B cell (primary cell): ENCODE measurements at regions not wholly inside any gene's neighbourhood (a gene's known extent, or its start where the extent isn't known, plus 50 kb on each side); places are given as distances from the start of the nearest gene placed in this dataset.

Experiments used
- ATAC-seq: fragments of 200-7000 bp; cut with Tn5 transposase; one replicate; pipeline ENCODE4 v1.10.0; 2021; ENCODE audit warnings: low read depth, mild to moderate bottlenecking, moderate number of reproducible peaks, moderate library complexity
- CTCF ChIA-PET: fragments of 350-600 bp; sonication (Branson Sonifier 250); formaldehyde crosslinking; loops from one replicate; lab custom pipeline; 2021; ENCODE audit warnings: antibody characterized with exemption, inconsistent platforms; lab: Charles Lee
- POLR2A ChIA-PET: fragments of 350-600 bp; sonication (Branson Sonifier 250); formaldehyde crosslinking; loops from one replicate; lab custom pipeline; 2021; ENCODE audit warnings: antibody characterized with exemption; lab: Charles Lee
- DNase-seq: peaks from one replicate; pipeline ENCODE4 v3.0.0; 2013
- H2AFZ ChIP-seq: 2 replicates; pipeline ENCODE4 v1.6.1; 2012; ENCODE audit warnings: mild to moderate bottlenecking, low read depth, low read length; ENCODE audit not compliant: insufficient read depth, poor library complexity, severe bottlenecking
- H3K27ac ChIP-seq, 2 donors: 1 replicate in 1 of 2; 2 replicates in 1 of 2; pipeline ENCODE4 v1.5.1; 2012 to 2013; ENCODE audit warnings: low read length in 2 of 2, mild to moderate bottlenecking in 2 of 2, moderate library complexity in 1 of 2
- H3K27me3 ChIP-seq, 4 experiments: fragments of 200-600 bp in 1 of 4; sonication (generic) in 1 of 4; replicated peaks in 1 of 4; 1 replicate in 2 of 4; 2 replicates in 2 of 4; pipeline versions ENCODE4 v1.6.1 to v1.7.0; 2013 to 2016; ENCODE audit warnings: low read length in 3 of 4, mild to moderate bottlenecking in 2 of 4, mixed read lengths in 1 of 4, moderate library complexity in 1 of 4; ENCODE audit not compliant: insufficient read depth in 4 of 4, control insufficient read depth in 3 of 4; ENCODE audit errors: control extremely low read depth in 1 of 4
- H3K36me3 ChIP-seq, 2 experiments: replicated peaks in 1 of 2; 1 replicate in 1 of 2; 2 replicates in 1 of 2; pipeline versions ENCODE4 v1.6.1 to v1.7.1; 2013; ENCODE audit warnings: low read length in 1 of 2; ENCODE audit not compliant: insufficient read depth in 2 of 2, control insufficient read depth in 1 of 2; ENCODE audit errors: control extremely low read depth in 1 of 2, extremely low read depth in 1 of 2
- H3K4me1 ChIP-seq, 2 donors: fragments of 200-600 bp in 1 of 2; sonication (generic) in 1 of 2; 1 replicate in 1 of 2; 2 replicates in 1 of 2; pipeline versions ENCODE4 v1.5.1 to v1.6.1; 2013 to 2017; ENCODE audit warnings: low read length in 2 of 2; ENCODE audit not compliant: control insufficient read depth in 2 of 2, insufficient read depth in 2 of 2
- H3K4me2 ChIP-seq: replicated peaks from 2 replicates; pipeline ENCODE3; 2012; ENCODE audit warnings: mild to moderate bottlenecking, low read depth, low read length; ENCODE audit not compliant: poor library complexity, severe bottlenecking
- H3K4me3 ChIP-seq, 5 experiments: fragments of 200-600 bp in 1 of 5; sonication (generic) in 1 of 5; 1 replicate in 3 of 5; 2 replicates in 2 of 5; pipeline versions ENCODE4 v1.5.1 to v1.7.0; 2011 to 2016; ENCODE audit warnings: low read length in 4 of 5, mild to moderate bottlenecking in 4 of 5, low read depth in 2 of 5, control low read depth in 1 of 5, moderate library complexity in 1 of 5; ENCODE audit not compliant: insufficient read depth in 1 of 5; ENCODE audit errors: control extremely low read depth in 1 of 5, extremely low read depth in 1 of 5
- H3K79me2 ChIP-seq: fragments of 200-600 bp; sonication (generic); one replicate; pipeline ENCODE4 v1.6.0; 2016; ENCODE audit warnings: low read length; ENCODE audit not compliant: control insufficient read depth, insufficient read depth
- H3K9ac ChIP-seq: fragments of 200-600 bp; sonication (generic); 2 replicates; pipeline ENCODE4 v1.6.1; 2017; ENCODE audit warnings: mild to moderate bottlenecking, low read length, moderate library complexity
- H3K9me3 ChIP-seq, 3 donors: one replicate each; pipeline versions ENCODE4 v1.6.1 to v1.7.1; 2013; ENCODE audit warnings: low read length in 2 of 3; ENCODE audit not compliant: control insufficient read depth in 2 of 3, insufficient read depth in 1 of 3; ENCODE audit errors: control extremely low read depth in 1 of 3
- H4K20me1 ChIP-seq: 2 replicates; pipeline ENCODE4 v1.6.0; 2012; ENCODE audit warnings: mild to moderate bottlenecking, low read length; ENCODE audit not compliant: insufficient read depth, control insufficient read depth, poor library complexity, severe bottlenecking
- H3K27ac Mint-ChIP-seq: one replicate; pipeline ENCODE4 v1.8.0; 2021; ENCODE audit warnings: mixed read lengths
- H3K27me3 Mint-ChIP-seq: one replicate; pipeline ENCODE4 v1.8.0; 2021; ENCODE audit warnings: mixed read lengths
- H3K4me1 Mint-ChIP-seq: one replicate; pipeline ENCODE4 v1.8.0; 2021; ENCODE audit warnings: mixed read lengths
- H3K4me3 Mint-ChIP-seq: one replicate; pipeline ENCODE4 v1.8.0; 2021; ENCODE audit warnings: mixed read lengths
- H3K9me3 Mint-ChIP-seq: one replicate; pipeline ENCODE4 v1.8.0; 2022; ENCODE audit warnings: mixed read lengths; ENCODE audit not compliant: insufficient read depth
- EZH2 ChIP-seq: IDR thresholded peaks from 2 replicates; pipeline ENCODE4 v1.6.1; 2012; ENCODE audit warnings: borderline replicate concordance, low read depth, mild to moderate bottlenecking, moderate library complexity, low read length; ENCODE audit not compliant: insufficient read depth, poor library complexity, severe bottlenecking
- WGBS: methylation state at CpG from one replicate; pipeline ENCODE4 v1.1.5; 2013; ENCODE audit warnings: missing lambda C conversion rate; ENCODE audit not compliant: insufficient coverage; 5-methylcytosine and 5-hydroxymethylcytosine counted together
- intact Hi-C: fragments of 100-400 bp; cut with micrococcal nuclease; formaldehyde crosslinking; loops from one replicate; pipeline ENCODE4 v1.10.0; 2022
- TF ChIP-seq, protein P1 (sequence below): fragments of 200-600 bp; IDR thresholded peaks from one replicate; pipeline ENCODE4 v1.8.0; 2022; ENCODE audit warnings: antibody characterized with exemption, mild to moderate bottlenecking

- Histone ChIP-seq H3K9ac (no peak overlapping the region), H3K4me1 (no peaks in the 10 kb centered on the region), H3K9me3 (peaks cover 0 to 3% (median 0%) of the 10 kb centered on the region in 3 donors), H3K4me2 (no peak overlapping the region), H4K20me1 (no peaks in the 10 kb centered on the region), H3K27ac (no peak overlapping the region), H3K4me3 (no peak overlapping the region), H2AFZ (no peak overlapping the region), H3K79me2 (no peaks in the 10 kb centered on the region), H3K36me3 (no peaks in the 10 kb centered on the region), H3K27me3 (peaks cover 0 to 3% (median 0%) of the 10 kb centered on the region in 4 experiments)
- no peaks in the 10 kb centered on the region for H3K4me1 Mint-ChIP-seq
- ATAC-seq: no peak
- peaks cover 5% of the 10 kb centered on the region for H3K9me3 Mint-ChIP-seq
- POLR2A ChIA-PET: interaction anchor here (0.6 kb wide), 1 partner anchor 12 kb away, joined by 3 read pairs; no protein-coding TSS in a partner anchor
- H3K4me3 Mint-ChIP-seq: no peak overlapping the region
- TF ChIP-seq, protein P1, sequence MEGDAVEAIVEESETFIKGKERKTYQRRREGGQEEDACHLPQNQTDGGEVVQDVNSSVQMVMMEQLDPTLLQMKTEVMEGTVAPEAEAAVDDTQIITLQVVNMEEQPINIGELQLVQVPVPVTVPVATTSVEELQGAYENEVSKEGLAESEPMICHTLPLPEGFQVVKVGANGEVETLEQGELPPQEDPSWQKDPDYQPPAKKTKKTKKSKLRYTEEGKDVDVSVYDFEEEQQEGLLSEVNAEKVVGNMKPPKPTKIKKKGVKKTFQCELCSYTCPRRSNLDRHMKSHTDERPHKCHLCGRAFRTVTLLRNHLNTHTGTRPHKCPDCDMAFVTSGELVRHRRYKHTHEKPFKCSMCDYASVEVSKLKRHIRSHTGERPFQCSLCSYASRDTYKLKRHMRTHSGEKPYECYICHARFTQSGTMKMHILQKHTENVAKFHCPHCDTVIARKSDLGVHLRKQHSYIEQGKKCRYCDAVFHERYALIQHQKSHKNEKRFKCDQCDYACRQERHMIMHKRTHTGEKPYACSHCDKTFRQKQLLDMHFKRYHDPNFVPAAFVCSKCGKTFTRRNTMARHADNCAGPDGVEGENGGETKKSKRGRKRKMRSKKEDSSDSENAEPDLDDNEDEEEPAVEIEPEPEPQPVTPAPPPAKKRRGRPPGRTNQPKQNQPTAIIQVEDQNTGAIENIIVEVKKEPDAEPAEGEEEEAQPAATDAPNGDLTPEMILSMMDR: no peak
- TF ChIP-seq EZH2: no peak
- no peak for DNase-seq
- intact Hi-C loops: no loop called here
- CTCF ChIA-PET: no interaction called here
- H3K27me3 Mint-ChIP-seq: peaks cover 35% of the 10 kb centered on the region
- no peak overlapping the region for H3K27ac Mint-ChIP-seq
- 90% methylated on average over 9 of the region's 17 CpGs for WGBS
Measured at GRCh38 chr5:135264451-135265440, 134.3 kb downstream of the MACROH2A1 start.
